ENCODE measurements at regions not wholly inside any gene's neighbourhood (a gene's known extent, or its start where the extent isn't known, plus 50 kb on each side); places are given as distances from the start of the nearest gene placed in this dataset.

- CTCF ChIA-PET, result no interaction called here
- peaks cover 22% of the 10 kb centered on the region for H3K9me3 Mint-ChIP-seq (ENCODE audit: low read depth, unreplicated experiment)
- intact Hi-C loops (cut with micrococcal nuclease; ENCODE audit: unreplicated experiment), result no loop called here
- H3K4me1 Mint-ChIP-seq (ENCODE audit: low read depth, unreplicated experiment), result no peaks in the 10 kb centered on the region
- H3K27me3 Mint-ChIP-seq (ENCODE audit: unreplicated experiment), result no peaks in the 10 kb centered on the region
- H3K27ac Mint-ChIP-seq (ENCODE audit: unreplicated experiment), result no peak overlapping the region
- no TSS peak for BruUV-seq (replicated peaks)
- no peaks in the 10 kb centered on the region for H3K36me3 Mint-ChIP-seq (ENCODE audit: insufficient read depth, unreplicated experiment)
- DNase-seq, result no peak
- TF ChIP-seq, protein P1, sequence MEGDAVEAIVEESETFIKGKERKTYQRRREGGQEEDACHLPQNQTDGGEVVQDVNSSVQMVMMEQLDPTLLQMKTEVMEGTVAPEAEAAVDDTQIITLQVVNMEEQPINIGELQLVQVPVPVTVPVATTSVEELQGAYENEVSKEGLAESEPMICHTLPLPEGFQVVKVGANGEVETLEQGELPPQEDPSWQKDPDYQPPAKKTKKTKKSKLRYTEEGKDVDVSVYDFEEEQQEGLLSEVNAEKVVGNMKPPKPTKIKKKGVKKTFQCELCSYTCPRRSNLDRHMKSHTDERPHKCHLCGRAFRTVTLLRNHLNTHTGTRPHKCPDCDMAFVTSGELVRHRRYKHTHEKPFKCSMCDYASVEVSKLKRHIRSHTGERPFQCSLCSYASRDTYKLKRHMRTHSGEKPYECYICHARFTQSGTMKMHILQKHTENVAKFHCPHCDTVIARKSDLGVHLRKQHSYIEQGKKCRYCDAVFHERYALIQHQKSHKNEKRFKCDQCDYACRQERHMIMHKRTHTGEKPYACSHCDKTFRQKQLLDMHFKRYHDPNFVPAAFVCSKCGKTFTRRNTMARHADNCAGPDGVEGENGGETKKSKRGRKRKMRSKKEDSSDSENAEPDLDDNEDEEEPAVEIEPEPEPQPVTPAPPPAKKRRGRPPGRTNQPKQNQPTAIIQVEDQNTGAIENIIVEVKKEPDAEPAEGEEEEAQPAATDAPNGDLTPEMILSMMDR (IDR thresholded peaks at IDR 0.05; ENCODE audit: unreplicated experiment), result no peak
- H3K4me3 Mint-ChIP-seq (ENCODE audit: low read depth, unreplicated experiment), result no peak overlapping the region
Observed at GRCh38 chr12:23464241-23464812, 485.1 kb downstream of the SOX5 start.

- no TSS peak for BruUV-seq (replicated peaks)
- CTCF ChIA-PET, result no interaction called here
- H3K27ac Mint-ChIP-seq (ENCODE audit: unreplicated experiment), result no peak overlapping the region
- H3K4me1 Mint-ChIP-seq (ENCODE audit: low read depth, unreplicated experiment), result no peaks in the 10 kb centered on the region
- DNase-seq, result no peak
- H3K36me3 Mint-ChIP-seq (ENCODE audit: insufficient read depth, unreplicated experiment), result no peaks in the 10 kb centered on the region
- no peak overlapping the region for H3K4me3 Mint-ChIP-seq (ENCODE audit: low read depth, unreplicated experiment)
- intact Hi-C loops (cut with micrococcal nuclease; ENCODE audit: unreplicated experiment), result no loop called here
- H3K9me3 Mint-ChIP-seq (ENCODE audit: low read depth, unreplicated experiment), result peaks cover 20% of the 10 kb centered on the region
- TF ChIP-seq, protein P1 (IDR thresholded peaks at IDR 0.05; ENCODE audit: unreplicated experiment), result no peak
- no peaks in the 10 kb centered on the region for H3K27me3 Mint-ChIP-seq (ENCODE audit: unreplicated experiment)
Observed at GRCh38 chr12:23472329-23472971, 477.0 kb downstream of the SOX5 start.

- Mint-ChIP-seq H3K27ac (ENCODE audit: unreplicated experiment) (no peak overlapping the region), H3K4me3 (ENCODE audit: low read depth, unreplicated experiment) (no peak overlapping the region), H3K27me3 (ENCODE audit: unreplicated experiment) (no peaks in the 10 kb centered on the region), H3K4me1 (ENCODE audit: low read depth, unreplicated experiment) (no peaks in the 10 kb centered on the region), H3K9me3 (ENCODE audit: low read depth, unreplicated experiment) (peaks cover 20% of the 10 kb centered on the region), H3K36me3 (ENCODE audit: insufficient read depth, unreplicated experiment) (no peaks in the 10 kb centered on the region)
- no peak for DNase-seq
- CTCF ChIA-PET, result no interaction called here
- BruUV-seq (replicated peaks), result no TSS peak
- TF ChIP-seq, protein P1 (IDR thresholded peaks at IDR 0.05; ENCODE audit: unreplicated experiment), result no peak
- intact Hi-C loops (cut with micrococcal nuclease; ENCODE audit: unreplicated experiment), result no loop called here
Observed at GRCh38 chr12:23473071-23473470, 476.4 kb downstream of the SOX5 start.

DNA sequence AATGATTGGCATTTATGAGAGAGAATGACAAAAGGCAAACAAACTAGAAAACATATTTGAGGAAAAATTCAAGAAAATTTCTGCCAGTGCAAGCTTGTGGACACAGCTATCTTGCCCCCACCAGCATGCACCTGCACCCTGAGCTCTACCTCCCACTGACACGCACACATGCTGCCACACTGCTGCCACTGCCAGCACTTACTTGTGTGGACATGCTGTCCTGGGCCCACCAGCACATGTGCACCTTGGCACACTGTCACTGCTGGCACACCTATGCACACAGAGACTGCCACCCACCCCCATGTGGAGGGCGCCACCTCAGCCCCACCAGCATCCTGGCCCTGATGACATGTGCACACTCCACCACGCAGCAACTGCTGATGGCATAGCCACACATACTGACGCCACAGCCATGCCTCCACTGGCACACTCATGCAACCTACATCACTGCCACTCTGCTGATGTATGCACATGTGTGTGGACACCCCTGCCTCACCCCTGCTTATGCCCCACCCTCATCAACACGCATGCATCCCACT, 475.0 kb downstream of the SOX5 start:
- TF ChIP-seq, protein P1 (IDR thresholded peaks at IDR 0.05; ENCODE audit: unreplicated experiment), result no peak
- H3K4me3 Mint-ChIP-seq (ENCODE audit: low read depth, unreplicated experiment), result no peak overlapping the region
- H3K36me3 Mint-ChIP-seq (ENCODE audit: insufficient read depth, unreplicated experiment), result no peaks in the 10 kb centered on the region
- intact Hi-C loops (cut with micrococcal nuclease; ENCODE audit: unreplicated experiment), result no loop called here
- CTCF ChIA-PET, result no interaction called here
- H3K9me3 Mint-ChIP-seq (ENCODE audit: low read depth, unreplicated experiment), result peaks cover 24% of the 10 kb centered on the region
- no peaks in the 10 kb centered on the region for H3K27me3 Mint-ChIP-seq (ENCODE audit: unreplicated experiment)
- no TSS peak for BruUV-seq (replicated peaks)
- no peaks in the 10 kb centered on the region for H3K4me1 Mint-ChIP-seq (ENCODE audit: low read depth, unreplicated experiment)
- H3K27ac Mint-ChIP-seq (ENCODE audit: unreplicated experiment), result no peak overlapping the region
- no peak for DNase-seq

Data from Calu3 (cell line).